ENCODE measurements at regions not wholly inside any gene's neighbourhood (a gene's known extent, or its start where the extent isn't known, plus 50 kb on each side); places are given as distances from the start of the nearest gene placed in this dataset.

GRCh38 chr7:94265456-94265855 is 129.2 kb upstream of the COL1A2 start:
- TF ChIP-seq CHD2 (IDR thresholded peaks at IDR 0.05; ENCODE audit: low read length, partially characterized antibody), result no peak
- TF ChIP-seq CTCF (IDR thresholded peaks at IDR 0.05), result no peak
- no peak for TF ChIP-seq ZBTB33 (IDR thresholded peaks at IDR 0.05; ENCODE audit: borderline replicate concordance, low read depth)

Measured in SK-N-SH (cell line).